ENCODE measurements at regions not wholly inside any gene's neighbourhood (a gene's known extent, or its start where the extent isn't known, plus 50 kb on each side); places are given as distances from the start of the nearest gene placed in this dataset.

GRCh38 chr20:29296256-29297230 is 1960.9 kb upstream of the DEFB115 start:
- no peak overlapping the region for H3K4me3 Mint-ChIP-seq
- H3K36me3 Mint-ChIP-seq (ENCODE audit: low read depth), result peaks cover 5% of the 10 kb centered on the region
- peaks cover 17% of the 10 kb centered on the region for H3K9me3 Mint-ChIP-seq
- H3K4me1 Mint-ChIP-seq (ENCODE audit: low read depth), result no peaks in the 10 kb centered on the region
- POLR2A ChIA-PET, result no interaction called here
- intact Hi-C loops (cut with micrococcal nuclease), result no loop called here
- ATAC-seq (no peak), DNase-seq (no peak)
- H3K27me3 Mint-ChIP-seq, result no peaks in the 10 kb centered on the region
- no peak overlapping the region for H3K27ac Mint-ChIP-seq
- TF ChIP-seq CTCF (IDR thresholded peaks at IDR 0.05), result no peak
- CTCF ChIA-PET, result no interaction called here

- H3K4me1 Mint-ChIP-seq (ENCODE audit: low read depth), result no peaks in the 10 kb centered on the region
- intact Hi-C loops (cut with micrococcal nuclease), result no loop called here
- CTCF ChIA-PET, result no interaction called here
- H3K4me3 Mint-ChIP-seq, result no peak overlapping the region
- H3K27ac Mint-ChIP-seq, result no peak overlapping the region
- H3K9me3 Mint-ChIP-seq, result peaks cover 17% of the 10 kb centered on the region
- no peak for TF ChIP-seq CTCF (IDR thresholded peaks at IDR 0.05)
- no peaks in the 10 kb centered on the region for H3K27me3 Mint-ChIP-seq
- ATAC-seq, result no peak
- no peak for DNase-seq
- H3K36me3 Mint-ChIP-seq (ENCODE audit: low read depth), result peaks cover 5% of the 10 kb centered on the region
- POLR2A ChIA-PET, result no interaction called here
These were observed 1959.8 kb upstream of the DEFB115 start for GRCh38 chr20:29297411-29298270.

- no peak overlapping the region for H3K4me3 Mint-ChIP-seq
- peaks cover 5% of the 10 kb centered on the region for H3K36me3 Mint-ChIP-seq (ENCODE audit: low read depth)
- ATAC-seq (no peak), DNase-seq (no peak)
- CTCF ChIA-PET, result no interaction called here
- intact Hi-C loops (cut with micrococcal nuclease), result no loop called here
- no peak overlapping the region for H3K27ac Mint-ChIP-seq
- H3K4me1 Mint-ChIP-seq (ENCODE audit: low read depth), result no peaks in the 10 kb centered on the region
- TF ChIP-seq CTCF (IDR thresholded peaks at IDR 0.05), result no peak
- peaks cover 21% of the 10 kb centered on the region for H3K9me3 Mint-ChIP-seq
- H3K27me3 Mint-ChIP-seq, result no peaks in the 10 kb centered on the region
- POLR2A ChIA-PET, result no interaction called here
These were observed 1959.2 kb upstream of the DEFB115 start for GRCh38 chr20:29298271-29298590.

- Mint-ChIP-seq H3K4me1 (ENCODE audit: low read depth) (no peaks in the 10 kb centered on the region), H3K27ac (no peak overlapping the region), H3K9me3 (peaks cover 22% of the 10 kb centered on the region), H3K4me3 (no peak overlapping the region), H3K36me3 (ENCODE audit: low read depth) (peaks cover 5% of the 10 kb centered on the region), H3K27me3 (no peaks in the 10 kb centered on the region)
- intact Hi-C loops (cut with micrococcal nuclease), result no loop called here
- ATAC-seq (no peak), DNase-seq (no peak)
- POLR2A ChIA-PET, result no interaction called here
- CTCF ChIA-PET, result no interaction called here
- TF ChIP-seq CTCF (IDR thresholded peaks at IDR 0.05), result no peak
These were observed 1958.5 kb upstream of the DEFB115 start for GRCh38 chr20:29298759-29299613.

All from activated CD8-positive, alpha-beta T cell treated with anti-CD3 and anti-CD28 coated beads for 36 hours (primary cell).